DND-41 (cell line): ENCODE measurements at regions not wholly inside any gene's neighbourhood (a gene's known extent, or its start where the extent isn't known, plus 50 kb on each side); places are given as distances from the start of the nearest gene placed in this dataset.

ENCODE experiments used
- ATAC-seq: fragments of 200-7000 bp; cut with Tn5 transposase; 3 replicates; pipeline ENCODE4 v1.9.1; 2021; ENCODE audit warnings: low read depth; ENCODE audit not compliant: insufficient read depth
- DNase-seq: peaks from one replicate; pipeline ENCODE4 v3.0.0-alpha.2; 2020
- H2AFZ ChIP-seq: 2 replicates; pipeline ENCODE4 v1.6.0; 2012; ENCODE audit warnings: low read depth, low read length
- H3K27ac ChIP-seq: 2 replicates; pipeline ENCODE4 v1.5.1; 2012; ENCODE audit warnings: low read length, inconsistent platforms
- H3K27me3 ChIP-seq: fragments of 200-600 bp; sonication (generic); 2 replicates; pipeline ENCODE4 v1.6.0; 2012; ENCODE audit warnings: low read length, mild to moderate bottlenecking, inconsistent platforms; ENCODE audit not compliant: insufficient read depth, poor library complexity
- H3K36me3 ChIP-seq: 2 replicates; pipeline ENCODE4 v1.5.1; 2012; ENCODE audit warnings: low read length, inconsistent platforms; ENCODE audit not compliant: insufficient read depth
- H3K4me1 ChIP-seq: 2 replicates; pipeline ENCODE4 v1.5.1; 2012; ENCODE audit warnings: mild to moderate bottlenecking, low read length; ENCODE audit not compliant: insufficient read depth
- H3K4me2 ChIP-seq: 2 replicates; pipeline ENCODE4 v1.6.0; 2012; ENCODE audit warnings: mild to moderate bottlenecking, moderate library complexity, low read length, inconsistent platforms; ENCODE audit not compliant: insufficient read depth
- H3K4me3 ChIP-seq, 2 experiments: fragments of 200-600 bp in 1 of 2; shearing (Covaris generic) in 1 of 2; 2 replicates each; pipeline ENCODE4 v1.5.1; 2012 to 2016; ENCODE audit warnings: inconsistent platforms in 2 of 2, low read length in 2 of 2, mild to moderate bottlenecking in 2 of 2, low read depth in 1 of 2, moderate library complexity in 1 of 2
- H3K79me2 ChIP-seq: 2 replicates; pipeline ENCODE4 v1.6.0; 2012; ENCODE audit warnings: low read length, inconsistent platforms; ENCODE audit not compliant: insufficient read depth
- H3K9ac ChIP-seq: 2 replicates; pipeline ENCODE4 v1.6.0; 2012; ENCODE audit warnings: low read depth, mild to moderate bottlenecking, inconsistent platforms, low read length, moderate library complexity
- H3K9me3 ChIP-seq: 2 replicates; pipeline ENCODE4 v1.5.1; 2012; ENCODE audit warnings: low read length, moderate library complexity, mild to moderate bottlenecking, inconsistent platforms; ENCODE audit not compliant: insufficient read depth, severe bottlenecking
- H4K20me1 ChIP-seq: 2 replicates; pipeline ENCODE4 v1.6.0; 2012; ENCODE audit warnings: low read length; ENCODE audit not compliant: insufficient read depth
- CTCF ChIP-seq: IDR thresholded peaks from 2 replicates; pipeline ENCODE4 v1.5.1; 2012; ENCODE audit warnings: borderline replicate concordance, low read length, moderate library complexity, mild to moderate bottlenecking; ENCODE audit not compliant: poor library complexity, severe bottlenecking; ENCODE audit errors: extremely low read depth
- EZH2 ChIP-seq: IDR thresholded peaks from 3 replicates; pipeline ENCODE4 v1.6.1; 2012; ENCODE audit warnings: borderline replicate concordance, low read depth, mild to moderate bottlenecking, moderate library complexity, low read length, inconsistent platforms; ENCODE audit not compliant: severe bottlenecking

- no peak overlapping the region for H3K9ac ChIP-seq
- H3K79me2 ChIP-seq = no peaks in the 10 kb centered on the region
- H4K20me1 ChIP-seq = no peaks in the 10 kb centered on the region
- no peak overlapping the region for H2AFZ ChIP-seq
- no peak overlapping the region for H3K27ac ChIP-seq
- H3K36me3 ChIP-seq = no peaks in the 10 kb centered on the region
- H3K4me1 ChIP-seq = no peaks in the 10 kb centered on the region
- no peaks in the 10 kb centered on the region for H3K9me3 ChIP-seq
- H3K27me3 ChIP-seq = no peaks in the 10 kb centered on the region
- TF ChIP-seq CTCF (no peak), EZH2 (no peak)
- no peak overlapping the region for H3K4me2 ChIP-seq
- H3K4me3 ChIP-seq = no peak overlapping the region
- DNase-seq = no peak
- ATAC-seq = no peak
Measured at GRCh38 chr5:41617843-41618515, 107.6 kb upstream of the PLCXD3 start.

DNA sequence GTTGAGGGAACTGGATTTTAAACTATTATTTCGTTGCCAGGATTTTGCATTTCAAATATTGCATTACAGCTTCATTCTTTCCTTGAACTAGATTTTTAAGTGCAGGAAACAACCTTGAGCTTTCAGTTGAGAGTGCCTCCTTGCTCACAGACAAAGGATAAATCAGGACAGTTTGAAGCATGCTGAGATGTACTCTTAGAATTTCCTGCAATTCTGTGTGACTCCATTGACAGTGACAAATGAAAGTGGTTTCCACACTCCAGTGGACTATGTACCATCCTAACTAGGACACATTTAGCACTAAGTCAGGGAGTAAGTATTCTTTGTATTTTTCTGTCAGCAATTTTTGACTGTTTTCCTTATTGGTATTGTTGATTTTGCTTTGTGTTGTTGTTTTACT lies 100.0 kb upstream of the PLCXD3 start:
- Histone ChIP-seq H3K27me3 (no peaks in the 10 kb centered on the region), H3K4me2 (no peak overlapping the region), H3K4me1 (no peaks in the 10 kb centered on the region), H3K27ac (no peak overlapping the region), H3K36me3 (no peaks in the 10 kb centered on the region), H3K79me2 (no peaks in the 10 kb centered on the region), H2AFZ (no peak overlapping the region), H4K20me1 (no peaks in the 10 kb centered on the region), H3K9me3 (no peaks in the 10 kb centered on the region), H3K4me3 (no peak overlapping the region), H3K9ac (no peak overlapping the region)
- TF ChIP-seq CTCF (no peak), EZH2 (no peak)
- DNase-seq = no peak
- ATAC-seq = no peak

- ATAC-seq (no peak), DNase-seq (no peak)
- no peak overlapping the region for H3K4me2 ChIP-seq
- no peaks in the 10 kb centered on the region for H3K36me3 ChIP-seq
- H4K20me1 ChIP-seq = no peaks in the 10 kb centered on the region
- no peak overlapping the region for H3K4me3 ChIP-seq
- no peaks in the 10 kb centered on the region for H3K9me3 ChIP-seq
- H3K4me1 ChIP-seq = no peaks in the 10 kb centered on the region
- no peak overlapping the region for H2AFZ ChIP-seq
- H3K27ac ChIP-seq = no peak overlapping the region
- no peaks in the 10 kb centered on the region for H3K79me2 ChIP-seq
- H3K9ac ChIP-seq = no peak overlapping the region
- H3K27me3 ChIP-seq = no peaks in the 10 kb centered on the region
- TF ChIP-seq CTCF (no peak), EZH2 (no peak)
Measured at GRCh38 chr5:41600731-41601130, 90.3 kb upstream of the PLCXD3 start.

- Histone ChIP-seq H3K9me3 (no peaks in the 10 kb centered on the region), H3K27ac (no peak overlapping the region), H3K79me2 (no peaks in the 10 kb centered on the region), H3K4me1 (no peaks in the 10 kb centered on the region), H4K20me1 (no peaks in the 10 kb centered on the region), H3K4me3 (no peak overlapping the region), H3K9ac (no peak overlapping the region), H3K4me2 (no peak overlapping the region), H3K27me3 (no peaks in the 10 kb centered on the region), H2AFZ (no peak overlapping the region), H3K36me3 (no peaks in the 10 kb centered on the region)
- ATAC-seq = no peak
- TF ChIP-seq CTCF (no peak), EZH2 (no peak)
- no peak for DNase-seq
Measured at GRCh38 chr5:41598011-41598410, 87.6 kb upstream of the PLCXD3 start.
